GM21360 (cell line): ENCODE measurements at regions not wholly inside any gene's neighbourhood (a gene's known extent, or its start where the extent isn't known, plus 50 kb on each side); places are given as distances from the start of the nearest gene placed in this dataset.
"Not testable (repeated sequence)": the region's sequence is repeated elsewhere in the genome, so short reads cannot be mapped to it uniquely, and the experiment has no call there.

Experiments used
- ATAC-seq: cut with Tn5 transposase; IDR thresholded peaks from one replicate; pipeline ENCODE4 v1.9.1; 2021; ENCODE audit warnings: mild to moderate bottlenecking, moderate library complexity; ENCODE audit not compliant: unreplicated experiment

DNA sequence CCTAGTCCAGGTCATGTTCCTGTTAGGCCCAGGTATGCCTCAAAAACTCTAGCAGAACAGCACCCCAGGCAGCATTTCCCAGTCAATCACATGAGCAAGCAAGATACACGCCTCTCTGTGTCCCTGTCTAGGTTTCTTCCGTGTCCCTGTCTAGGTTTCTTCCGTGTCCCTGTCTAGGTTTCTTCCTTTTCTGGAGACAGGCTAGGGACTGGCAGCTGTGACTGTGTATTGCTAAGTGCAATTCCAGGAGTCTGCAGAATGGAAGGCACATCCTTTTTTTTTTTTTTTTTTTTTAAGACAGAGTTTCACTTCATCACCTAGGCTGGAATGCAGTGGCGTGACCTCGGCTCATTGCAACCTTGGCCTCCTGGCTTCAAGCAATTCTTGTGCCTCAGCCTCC lies 77.6 kb downstream of the SETD4 start:
- no peak for ATAC-seq

DNA sequence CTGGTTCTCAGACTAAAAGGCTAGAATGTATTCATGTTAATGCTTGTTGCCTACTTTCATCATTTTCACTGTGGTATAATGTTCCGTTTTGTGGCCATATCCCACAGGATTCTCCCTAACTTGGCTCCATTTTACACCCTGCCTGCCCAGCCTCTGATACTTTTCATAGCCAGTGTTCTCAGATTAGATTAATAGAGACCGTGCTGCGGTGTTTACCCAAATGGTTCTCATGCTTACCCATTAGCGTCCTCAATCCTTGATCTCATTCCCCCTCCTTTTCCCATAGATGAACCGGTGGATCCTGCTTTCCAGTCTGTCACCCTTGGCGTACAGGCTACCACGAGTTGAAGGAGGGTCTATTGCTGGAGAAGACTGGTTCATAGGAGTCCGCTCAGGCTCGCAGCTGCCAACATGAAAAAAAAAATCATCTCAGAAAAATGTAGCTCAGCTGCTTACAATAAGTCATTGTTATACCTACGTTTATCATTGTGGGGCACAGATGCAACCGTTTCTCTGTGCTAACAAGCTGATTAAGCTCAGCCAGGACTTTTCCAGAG lies 78.7 kb downstream of the SETD4 start:
- no peak for ATAC-seq

DNA sequence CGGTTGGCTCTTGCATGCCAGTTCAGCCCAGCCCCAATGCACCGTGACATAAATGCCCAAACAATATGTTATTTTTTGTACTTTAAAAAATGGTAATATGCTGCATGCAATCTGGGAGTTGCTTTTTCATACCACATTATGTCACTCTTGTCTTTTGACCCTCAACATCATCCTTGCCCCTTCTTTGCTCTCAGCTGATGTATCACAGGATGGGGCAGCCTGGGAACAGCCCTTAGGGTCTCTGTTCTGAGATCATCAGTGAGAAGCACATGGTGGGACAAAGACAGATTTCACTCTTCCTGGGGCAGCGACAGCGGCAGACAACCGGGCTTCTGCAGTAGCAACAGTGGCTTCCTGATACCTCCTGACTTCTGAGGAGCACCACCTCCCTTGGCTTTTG lies 79.5 kb downstream of the SETD4 start:
- no peak for ATAC-seq

DNA sequence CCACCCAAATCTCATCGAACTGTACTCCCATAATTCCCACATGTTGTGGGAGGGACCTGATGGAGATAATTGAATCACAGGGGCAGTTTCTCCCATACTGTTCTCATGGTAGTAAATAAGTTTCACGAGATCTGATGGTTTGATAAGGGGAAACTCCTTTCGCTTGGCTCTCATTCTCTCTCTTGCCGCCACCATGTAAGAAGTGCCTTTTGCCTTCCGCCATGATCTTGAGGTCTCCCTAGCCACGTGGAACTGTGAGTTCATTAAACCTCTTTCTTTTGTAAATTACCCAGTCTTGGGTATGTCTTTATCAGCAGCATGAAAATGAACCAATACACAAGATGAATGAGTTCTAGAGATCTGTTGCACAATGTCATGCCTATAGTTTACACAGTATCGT lies 82.5 kb downstream of the SETD4 start:
- ATAC-seq = not testable (repeated sequence)

DNA sequence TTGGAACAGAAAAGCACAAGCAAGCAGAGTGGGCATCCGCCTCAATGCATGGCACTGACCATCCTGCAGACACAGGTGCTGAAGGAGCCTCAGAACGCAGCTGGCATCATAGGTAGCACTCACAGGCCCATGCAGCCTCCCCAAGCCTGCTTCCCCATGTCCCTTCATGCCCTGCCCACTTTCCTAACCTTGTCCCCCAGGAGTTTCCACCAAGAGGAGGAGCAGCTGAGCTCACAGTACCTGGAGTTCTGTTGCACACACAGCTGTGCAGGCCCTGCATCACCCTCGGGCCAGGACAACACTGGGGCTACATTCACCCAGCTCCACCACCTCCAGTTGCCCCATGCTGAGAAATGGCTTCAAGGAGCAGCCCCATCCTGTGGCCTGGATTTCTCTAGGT lies 83.4 kb downstream of the SETD4 start:
- ATAC-seq = no peak

DNA sequence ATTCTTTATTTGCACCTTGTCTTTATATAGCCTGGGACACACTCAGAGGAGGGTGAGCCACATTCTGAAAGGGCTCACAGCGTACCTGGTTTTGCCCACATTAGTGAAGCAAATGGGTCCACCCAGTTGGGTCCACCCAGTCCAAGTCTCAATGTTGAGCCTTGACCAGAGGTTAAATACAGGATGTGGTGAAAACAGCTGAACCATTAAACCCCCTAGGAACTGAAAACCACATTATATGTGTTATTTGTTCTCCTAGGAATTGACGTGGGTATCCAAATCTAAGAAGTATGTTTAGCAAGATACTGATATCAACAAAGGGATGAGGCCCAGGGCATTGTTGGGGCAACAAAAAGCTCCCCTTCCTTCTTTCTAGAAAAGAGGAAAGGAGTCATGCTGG lies 83.8 kb downstream of the SETD4 start:
- no peak for ATAC-seq

DNA sequence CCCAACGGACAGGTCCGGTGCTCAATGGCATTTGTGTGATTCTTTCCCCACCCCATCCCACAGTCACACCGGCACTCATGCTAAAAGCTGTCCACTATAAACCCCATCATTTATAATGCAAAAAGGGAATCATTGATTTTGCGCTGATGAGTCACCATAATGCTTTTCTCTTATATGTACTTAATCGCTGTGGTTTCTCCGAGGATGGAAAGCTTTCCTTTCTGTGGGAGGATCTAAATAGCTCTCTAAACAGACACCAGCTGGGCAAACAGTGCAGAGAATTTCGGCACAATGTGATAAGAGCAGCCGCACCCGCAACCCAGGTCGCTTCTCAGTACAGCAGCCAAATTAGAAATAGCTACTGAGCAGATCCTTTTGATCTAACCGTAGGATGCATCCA lies 85.6 kb downstream of the SETD4 start:
- ATAC-seq = no peak

DNA sequence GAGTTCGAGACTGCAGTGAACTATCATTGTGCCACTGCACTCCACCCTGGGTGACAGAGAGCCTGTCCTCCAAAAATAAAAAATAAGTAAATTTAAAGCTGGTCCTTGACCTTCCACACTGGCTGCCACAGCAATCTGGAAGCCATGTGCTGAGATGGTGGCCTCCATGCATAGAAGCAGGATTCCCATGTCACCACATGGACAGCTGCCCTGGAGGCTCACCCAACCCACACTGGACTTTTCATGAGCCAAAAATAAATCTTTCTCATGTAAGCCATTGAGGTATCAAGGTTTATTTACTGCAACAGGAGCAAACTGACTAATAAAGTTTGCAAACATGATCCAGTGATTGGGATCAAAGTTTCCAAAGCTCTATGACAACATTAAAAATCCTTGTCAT lies 88.5 kb downstream of the SETD4 start:
- no peak for ATAC-seq

DNA sequence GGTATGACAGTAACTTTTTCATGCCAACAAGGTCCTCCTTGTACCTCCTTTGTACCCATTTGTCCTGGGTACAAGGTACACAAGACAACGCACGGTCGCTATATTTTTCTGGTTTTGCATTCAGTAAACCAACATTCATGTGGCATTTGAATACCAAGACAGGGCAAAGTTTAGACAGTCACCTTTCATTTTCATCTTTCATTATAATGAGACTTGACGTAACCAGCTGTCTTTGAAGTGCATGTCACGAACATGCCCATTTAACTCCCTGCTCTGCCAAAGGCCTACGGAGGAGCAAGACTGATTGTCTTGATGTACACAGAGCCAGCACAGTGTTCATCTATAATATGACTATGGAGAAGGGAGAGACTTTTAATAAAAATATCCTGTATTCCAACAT lies 91.0 kb downstream of the SETD4 start:
- no peak for ATAC-seq

DNA sequence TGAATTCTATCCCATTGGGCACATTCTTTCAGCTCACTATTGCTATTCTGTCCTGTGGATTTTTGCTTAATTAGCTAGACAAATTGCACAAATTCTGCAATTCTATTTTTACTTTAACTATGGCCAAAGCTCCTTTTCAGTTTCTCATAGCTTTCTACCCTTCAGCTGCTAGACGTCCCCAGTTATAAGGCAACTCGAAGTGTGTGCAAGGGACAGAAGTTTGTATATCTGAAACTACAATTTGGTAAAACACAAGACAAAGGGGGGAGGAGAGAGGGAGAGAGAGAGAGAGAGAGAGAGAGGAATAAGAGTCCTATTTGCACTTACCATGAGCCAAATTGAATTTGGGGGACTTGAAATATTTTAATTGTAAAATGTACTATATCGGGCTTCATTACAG lies 91.8 kb downstream of the SETD4 start:
- ATAC-seq = no peak

DNA sequence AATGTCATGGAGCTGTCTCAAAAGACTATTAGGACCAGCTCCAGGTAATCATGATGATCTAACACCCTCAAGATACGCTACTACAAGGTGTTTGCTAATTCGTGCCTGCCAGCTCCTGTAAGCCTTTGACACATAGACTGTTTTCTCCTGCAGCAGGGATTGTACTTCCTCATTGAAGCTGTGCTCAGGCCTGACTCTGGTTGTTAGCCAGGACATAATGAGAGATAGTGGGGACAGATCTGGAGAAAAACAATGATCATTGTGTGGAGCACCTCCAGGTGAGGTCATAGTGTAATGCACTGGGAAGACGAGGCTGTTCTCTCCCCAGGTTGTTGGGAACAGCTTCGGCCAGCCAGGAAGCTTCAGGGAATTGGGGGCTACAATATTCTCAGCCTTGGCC lies 94.6 kb downstream of the SETD4 start:
- no peak for ATAC-seq

DNA sequence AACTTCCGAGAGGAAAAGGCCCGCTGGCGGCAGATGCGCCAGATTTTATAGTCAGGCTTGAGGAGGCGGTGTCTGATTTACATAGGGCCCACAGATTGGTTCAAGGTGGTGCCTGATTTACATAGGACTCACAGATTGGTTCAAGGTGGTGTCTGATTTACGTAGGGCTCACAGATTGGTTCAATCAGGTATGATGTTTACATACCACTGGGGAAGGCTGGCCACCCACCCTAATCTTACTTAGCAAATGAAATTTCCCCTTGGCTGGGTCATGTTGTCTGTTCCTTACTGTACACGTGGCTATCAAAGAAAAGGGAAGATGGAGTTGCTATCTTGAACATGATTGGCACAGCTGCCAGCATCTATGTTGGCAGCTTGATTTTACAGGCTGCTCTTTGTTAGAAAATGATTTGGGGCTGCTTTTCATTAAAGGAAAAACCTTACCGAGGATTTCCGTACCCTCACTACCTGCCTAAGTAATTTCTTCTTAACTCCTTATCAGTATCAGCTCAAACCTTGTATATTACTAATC lies 96.3 kb downstream of the SETD4 start:
- no peak for ATAC-seq

DNA sequence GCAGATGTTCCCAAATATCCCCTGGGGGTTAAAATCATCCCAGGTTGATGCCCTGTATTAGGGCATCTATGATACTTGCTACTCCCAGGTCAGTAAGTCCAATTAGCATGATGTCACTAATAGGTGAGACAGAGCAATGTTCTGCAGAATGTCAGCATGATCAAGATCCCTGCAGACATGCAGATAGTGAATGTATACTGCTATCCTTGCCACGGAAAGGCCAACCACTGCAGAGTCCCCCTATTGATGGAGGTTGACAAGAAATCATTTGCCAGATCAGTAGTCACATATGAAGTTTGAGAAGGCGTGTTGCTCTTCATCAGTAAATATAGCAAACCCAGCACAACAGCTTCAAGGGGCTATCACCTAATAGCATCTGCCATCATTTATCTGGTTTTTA lies 97.4 kb downstream of the SETD4 start:
- ATAC-seq = no peak

DNA sequence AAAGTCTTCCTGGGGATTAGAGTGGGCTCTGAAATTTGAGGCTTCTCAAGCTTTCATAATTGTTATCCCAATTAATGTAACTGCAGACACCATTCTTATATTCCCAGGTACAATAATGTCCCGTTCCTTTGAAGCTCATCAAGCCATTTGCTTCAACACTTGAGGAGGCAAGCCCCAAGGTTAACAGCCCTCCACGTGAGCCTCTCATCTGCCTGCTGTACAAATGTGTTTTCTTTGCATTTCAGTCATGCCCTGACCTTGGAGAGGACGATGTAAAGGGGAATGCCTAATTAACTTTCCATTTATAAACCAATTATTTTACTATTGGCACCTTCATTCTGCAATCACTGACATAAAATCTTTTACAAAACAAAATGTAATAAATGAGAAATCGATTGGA lies 106.3 kb downstream of the SETD4 start:
- ATAC-seq = no peak

DNA sequence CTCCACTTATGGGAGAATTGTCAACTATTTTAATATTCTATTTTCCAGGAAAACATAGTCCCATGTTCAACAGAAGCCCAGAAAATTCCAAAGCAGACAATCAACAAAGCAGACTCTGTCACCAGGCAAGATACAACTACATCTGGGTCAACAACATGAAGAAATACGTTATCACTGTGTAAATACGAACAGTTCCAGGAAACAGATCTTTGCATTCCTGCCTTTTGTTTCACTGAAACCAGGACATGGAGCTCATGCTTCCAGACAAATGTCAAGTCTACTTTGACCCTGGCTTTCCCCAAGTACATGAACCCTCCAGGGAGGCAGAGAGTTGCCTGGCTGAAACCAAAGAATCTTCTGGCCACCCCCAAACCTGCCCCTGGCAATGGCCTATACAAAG lies 106.7 kb downstream of the SETD4 start:
- ATAC-seq = no peak

DNA sequence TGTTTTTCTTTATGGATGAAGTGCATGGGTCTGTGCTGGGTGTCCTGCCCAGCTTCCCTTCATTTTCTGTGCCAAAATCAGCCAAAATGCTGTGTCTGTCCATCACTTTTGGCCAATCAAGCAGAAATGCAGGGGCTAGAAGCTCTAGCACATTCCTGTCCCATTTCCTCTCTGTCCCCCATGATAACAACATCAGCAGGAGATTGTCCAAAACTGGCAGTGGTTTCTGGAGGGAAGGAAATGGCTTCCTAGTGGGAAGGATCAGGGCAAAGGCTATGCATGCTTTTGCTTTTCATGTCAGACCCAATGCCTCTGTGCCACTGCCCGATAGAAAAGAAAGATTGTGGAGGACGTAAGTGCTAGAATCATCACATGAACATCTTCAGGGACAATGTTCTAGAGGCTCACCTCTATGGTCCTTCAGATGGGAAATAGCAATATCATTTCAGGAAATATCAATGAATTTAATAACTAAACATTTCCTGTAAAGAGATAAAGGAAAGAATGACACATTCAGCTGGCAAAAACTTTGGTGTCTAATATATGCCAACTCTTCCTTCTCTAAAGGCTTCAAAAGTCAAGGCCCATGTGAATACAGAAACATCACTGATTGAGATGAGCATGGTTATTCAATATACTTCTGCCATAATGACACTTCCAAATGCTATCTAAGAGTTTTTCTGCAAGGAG lies 107.5 kb downstream of the SETD4 start:
- ATAC-seq = no peak

DNA sequence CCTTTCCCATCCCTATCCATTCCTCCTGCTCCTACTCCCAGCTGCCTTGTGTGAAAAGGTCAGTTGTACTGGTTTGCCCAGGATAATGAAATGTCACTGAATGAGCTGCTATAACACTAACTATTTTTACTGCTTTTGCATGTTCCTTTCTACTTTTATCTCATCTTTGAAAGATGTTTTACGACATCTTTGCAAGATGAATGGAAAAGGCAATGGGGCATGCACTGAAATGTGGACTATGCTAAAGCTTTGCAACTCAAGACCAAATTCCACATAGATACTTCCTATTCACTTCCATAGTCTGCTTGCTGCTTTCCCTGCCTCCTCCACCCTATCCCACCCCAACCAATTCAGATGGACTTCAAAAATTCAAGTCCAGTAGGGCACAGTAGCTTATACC lies 111.3 kb downstream of the SETD4 start:
- no peak for ATAC-seq

DNA sequence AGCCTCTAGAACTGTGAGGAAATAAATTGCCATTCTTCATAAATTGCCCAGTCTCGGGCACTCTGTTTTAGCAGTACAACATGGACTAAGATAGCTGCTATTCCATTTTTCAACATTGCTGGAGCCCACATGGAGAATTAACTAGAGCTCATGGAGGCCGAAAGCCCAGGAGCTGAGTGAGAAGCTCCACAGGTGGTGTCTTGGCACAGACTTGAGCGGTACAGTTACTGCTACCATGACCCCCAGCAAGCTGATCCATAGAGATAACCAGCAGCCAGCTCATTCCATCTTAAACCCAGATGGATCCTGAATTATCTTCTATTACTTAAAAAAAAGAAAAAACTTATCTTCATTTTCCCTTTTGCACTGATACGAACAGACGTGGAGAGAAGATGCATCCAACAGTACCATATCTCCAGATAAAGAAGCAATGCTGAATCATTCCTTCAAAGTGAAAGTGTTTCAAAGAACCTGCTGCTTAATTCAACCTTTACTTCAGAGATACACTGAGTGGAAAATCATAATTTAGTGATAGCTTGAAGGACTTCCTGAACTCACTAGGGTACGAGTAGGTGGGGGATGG lies 115.1 kb downstream of the SETD4 start:
- no peak for ATAC-seq

DNA sequence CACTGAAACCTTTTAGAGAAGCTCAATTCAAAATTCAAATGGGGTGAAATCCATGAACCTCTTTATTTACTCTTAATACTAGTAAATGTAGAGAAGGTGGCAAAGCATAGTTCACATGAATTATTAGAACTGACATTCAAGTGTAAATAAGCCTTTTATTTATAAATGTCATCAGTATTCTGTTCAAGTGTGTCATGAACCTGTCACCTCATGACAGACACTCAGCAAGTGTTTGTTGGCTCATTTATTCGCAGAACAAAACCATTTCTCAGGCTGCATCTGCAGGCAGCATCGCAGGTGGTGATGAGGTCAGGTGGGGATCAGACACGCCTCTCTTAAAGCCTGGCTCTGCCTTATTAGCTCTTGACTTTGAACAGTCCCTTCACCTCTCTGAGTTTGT lies 116.6 kb downstream of the SETD4 start:
- no peak for ATAC-seq

DNA sequence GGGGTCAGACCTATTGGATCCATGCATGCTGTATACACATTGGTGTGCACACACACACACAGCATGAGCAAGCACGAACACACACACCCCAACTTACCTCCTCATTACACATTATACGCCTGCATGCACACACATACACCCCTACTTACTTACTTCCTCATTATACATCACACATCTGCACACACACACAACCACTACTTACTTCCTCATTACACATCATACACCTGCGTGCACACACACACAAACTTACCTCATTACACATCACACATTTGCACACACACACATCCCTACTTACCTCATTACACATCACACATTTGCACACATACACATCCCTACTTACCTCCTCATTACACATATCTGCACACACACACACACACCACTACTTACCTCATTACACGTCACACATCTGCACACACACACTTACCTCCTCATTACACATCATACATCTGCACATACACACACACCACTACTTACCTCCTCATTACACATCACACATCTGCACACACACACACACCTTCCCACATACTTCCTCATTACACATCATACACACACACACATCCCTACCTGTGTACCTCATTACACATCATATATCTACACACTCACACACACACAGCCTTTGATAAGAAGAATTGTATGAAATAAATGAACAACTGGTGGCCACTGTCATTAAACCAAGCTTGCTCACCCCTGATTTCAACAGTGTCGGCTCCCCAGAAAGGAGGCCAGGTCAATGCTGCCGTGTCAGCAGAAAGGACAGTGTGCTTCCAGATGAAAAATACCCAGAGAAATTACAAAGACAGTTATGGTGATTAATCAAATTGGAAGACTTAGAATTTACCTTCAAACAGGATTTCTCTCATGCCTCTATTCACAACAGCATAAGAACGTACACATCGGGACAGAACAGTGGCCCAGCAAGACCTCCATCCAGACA lies 117.8 kb downstream of the SETD4 start:
- no peak for ATAC-seq
